Suprapubic skin (tissue), 4 donors: ENCODE measurements at regions not wholly inside any gene's neighbourhood (a gene's known extent, or its start where the extent isn't known, plus 50 kb on each side); places are given as distances from the start of the nearest gene placed in this dataset.

Experiments
- DNase-seq, 2 donors: peaks; one replicate each; pipeline ENCODE4 v3.0.0-alpha.2; 2019; ENCODE audit warnings: low spot score in 2 of 2
- H3K27ac ChIP-seq: fragments of 200-600 bp; sonication (generic); one replicate; pipeline ENCODE4 v1.5.1; 2019
- H3K27me3 ChIP-seq: fragments of 200-600 bp; sonication (generic); one replicate; pipeline ENCODE4 v1.5.1; 2019
- H3K36me3 ChIP-seq: fragments of 200-600 bp; sonication (generic); one replicate; pipeline ENCODE4 v1.5.1; 2019
- H3K4me1 ChIP-seq: fragments of 200-600 bp; sonication (generic); one replicate; pipeline ENCODE4 v1.5.1; 2019
- H3K4me3 ChIP-seq: fragments of 200-600 bp; sonication (generic); one replicate; pipeline ENCODE4 v1.5.1; 2019; ENCODE audit warnings: mild to moderate bottlenecking
- H3K9me3 ChIP-seq: fragments of 200-600 bp; sonication (generic); one replicate; pipeline ENCODE4 v1.5.1; 2019
- EP300 ChIP-seq: sonication (generic); formaldehyde crosslinking; IDR thresholded peaks from one replicate; pipeline ENCODE4 v1.6.1; 2017; ENCODE audit warnings: antibody characterized with exemption
- POLR2A ChIP-seq, 2 donors: fragments of 450-650 bp; IDR thresholded peaks; one replicate each; pipeline ENCODE4 v1.6.1; 2017; ENCODE audit warnings: antibody characterized with exemption in 2 of 2, mild to moderate bottlenecking in 2 of 2, moderate library complexity in 2 of 2
- POLR2AphosphoS5 ChIP-seq, 3 donors: sonication (generic); formaldehyde crosslinking; IDR thresholded peaks; one replicate each; pipeline ENCODE4 v1.6.1; 2017; ENCODE audit warnings: antibody characterized with exemption in 3 of 3
- WGBS: methylation state at CpG from one replicate; pipeline ENCODE4 v1.1.5; 2018; 5-methylcytosine and 5-hydroxymethylcytosine counted together
- TF ChIP-seq, protein P1 (sequence below), 2 donors: fragments of 200-600 bp in 1 of 2; fragments of 450-650 bp in 1 of 2; sonication (generic) in 1 of 2; IDR thresholded peaks; one replicate each; pipeline ENCODE4 v1.5.1; 2016 to 2019; ENCODE audit warnings: antibody characterized with exemption in 2 of 2, mild to moderate bottlenecking in 1 of 2, moderate library complexity in 1 of 2

GRCh38 chr3:107962037-107962436 lies 128.8 kb downstream of the CD47 start:
- H3K4me3 ChIP-seq: no peak overlapping the region
- no peak overlapping the region for H3K27ac ChIP-seq
- no peaks in the 10 kb centered on the region for H3K36me3 ChIP-seq
- WGBS: 98% methylated on average over 4 of the region's 4 CpGs
- peaks cover 13% of the 10 kb centered on the region for H3K4me1 ChIP-seq
- no peaks in the 10 kb centered on the region for H3K27me3 ChIP-seq
- TF ChIP-seq POLR2A (IDR thresholded peaks at IDR 0.05) (no peak), EP300 (no peak), POLR2AphosphoS5 (IDR thresholded peaks at IDR 0.05) (no peak)
- H3K9me3 ChIP-seq: no peaks in the 10 kb centered on the region
- no peak for DNase-seq

GRCh38 chr3:107959550-107960154 lies 131.2 kb downstream of the CD47 start:
- Histone ChIP-seq H3K4me3 (no peak overlapping the region), H3K27ac (no peak overlapping the region), H3K4me1 (peaks cover 20% of the 10 kb centered on the region), H3K9me3 (no peaks in the 10 kb centered on the region), H3K36me3 (no peaks in the 10 kb centered on the region), H3K27me3 (no peaks in the 10 kb centered on the region)
- WGBS: 89% methylated on average over 2 of the region's 2 CpGs
- TF ChIP-seq POLR2AphosphoS5 (IDR thresholded peaks at IDR 0.05) (no peak), EP300 (no peak), POLR2A (IDR thresholded peaks at IDR 0.05) (no peak)
- TF ChIP-seq, protein P1, sequence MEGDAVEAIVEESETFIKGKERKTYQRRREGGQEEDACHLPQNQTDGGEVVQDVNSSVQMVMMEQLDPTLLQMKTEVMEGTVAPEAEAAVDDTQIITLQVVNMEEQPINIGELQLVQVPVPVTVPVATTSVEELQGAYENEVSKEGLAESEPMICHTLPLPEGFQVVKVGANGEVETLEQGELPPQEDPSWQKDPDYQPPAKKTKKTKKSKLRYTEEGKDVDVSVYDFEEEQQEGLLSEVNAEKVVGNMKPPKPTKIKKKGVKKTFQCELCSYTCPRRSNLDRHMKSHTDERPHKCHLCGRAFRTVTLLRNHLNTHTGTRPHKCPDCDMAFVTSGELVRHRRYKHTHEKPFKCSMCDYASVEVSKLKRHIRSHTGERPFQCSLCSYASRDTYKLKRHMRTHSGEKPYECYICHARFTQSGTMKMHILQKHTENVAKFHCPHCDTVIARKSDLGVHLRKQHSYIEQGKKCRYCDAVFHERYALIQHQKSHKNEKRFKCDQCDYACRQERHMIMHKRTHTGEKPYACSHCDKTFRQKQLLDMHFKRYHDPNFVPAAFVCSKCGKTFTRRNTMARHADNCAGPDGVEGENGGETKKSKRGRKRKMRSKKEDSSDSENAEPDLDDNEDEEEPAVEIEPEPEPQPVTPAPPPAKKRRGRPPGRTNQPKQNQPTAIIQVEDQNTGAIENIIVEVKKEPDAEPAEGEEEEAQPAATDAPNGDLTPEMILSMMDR (IDR thresholded peaks at IDR 0.05): no peak
- DNase-seq: no peak

DNA sequence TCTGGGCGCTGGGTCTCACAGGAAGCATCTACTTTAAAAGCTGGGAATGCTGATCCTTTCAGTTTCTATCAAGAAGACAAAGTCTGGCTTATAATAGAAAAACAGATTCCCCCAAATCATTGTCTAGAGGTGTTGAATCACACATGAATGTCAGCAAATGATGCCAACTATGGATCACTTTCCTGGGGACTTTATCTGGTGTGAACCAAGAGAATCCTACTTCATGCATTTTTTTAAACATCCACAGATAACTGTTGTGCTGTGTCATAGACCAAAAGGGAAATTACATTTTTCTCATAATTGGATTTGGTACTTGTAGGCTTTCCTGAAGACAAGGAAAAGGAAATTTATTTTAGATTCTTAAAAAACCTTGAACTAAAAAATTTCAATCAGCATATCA lies 132.7 kb downstream of the CD47 start:
- WGBS: 50% methylated on average over 1 of the region's 1 CpG
- Histone ChIP-seq H3K4me3 (peak overlapping the region; percentile 19), H3K36me3 (no peaks in the 10 kb centered on the region), H3K27me3 (no peaks in the 10 kb centered on the region), H3K9me3 (no peaks in the 10 kb centered on the region), H3K4me1 (peaks cover 20% of the 10 kb centered on the region), H3K27ac (peak overlapping the region; percentile 34)
- TF ChIP-seq POLR2AphosphoS5 (IDR thresholded peaks at IDR 0.05): no peak
- TF ChIP-seq, protein P1 (IDR thresholded peaks at IDR 0.05): no peak
- DNase-seq: no peak

DNA sequence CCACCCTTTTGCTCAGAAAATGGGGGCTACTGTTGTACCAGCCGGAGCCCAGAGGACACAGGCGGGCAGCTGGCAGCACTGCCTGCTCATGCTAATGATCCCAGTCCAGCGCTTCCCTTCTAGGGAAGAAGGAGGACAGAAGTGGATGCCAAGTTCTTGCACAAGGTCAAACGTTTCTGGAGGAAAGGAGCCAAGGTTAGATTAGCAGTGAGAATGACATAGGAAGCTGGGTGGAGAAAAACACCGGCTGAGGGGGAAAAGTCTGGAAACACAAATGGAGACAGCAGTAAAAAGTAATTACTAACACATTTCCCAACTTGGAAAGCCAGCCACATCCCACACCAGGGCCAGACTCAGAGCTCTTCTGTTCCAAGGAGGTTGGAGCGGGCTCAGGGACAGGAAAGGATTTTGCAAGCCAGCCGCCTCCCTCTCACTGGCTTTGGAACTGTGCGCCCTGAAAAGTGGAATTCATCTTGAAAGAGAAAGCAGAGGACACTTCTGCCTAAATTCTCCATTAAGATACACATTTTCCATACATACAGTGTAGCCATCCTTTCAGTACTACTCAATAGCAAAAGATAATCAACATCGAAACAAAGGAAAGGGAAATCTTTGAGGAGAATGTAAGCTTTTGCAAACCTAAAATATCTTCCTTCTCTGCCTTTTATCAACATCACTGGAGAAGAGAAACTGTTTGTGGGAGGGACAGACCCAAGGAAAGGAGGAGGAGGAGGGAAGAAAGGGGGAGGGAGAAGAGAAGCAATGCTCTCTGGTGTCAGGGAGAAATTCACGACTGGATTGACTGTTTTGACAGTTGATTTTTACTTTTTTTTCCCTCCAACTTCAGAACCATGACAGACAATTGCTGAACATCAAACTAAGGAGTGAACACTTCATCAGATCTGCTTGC lies 133.6 kb downstream of the CD47 start:
- peak overlapping the region; percentile 34 for H3K27ac ChIP-seq
- H3K4me3 ChIP-seq: peak overlapping the region; percentile 19
- H3K36me3 ChIP-seq: no peaks in the 10 kb centered on the region
- TF ChIP-seq POLR2A (IDR thresholded peaks at IDR 0.05): no peak
- TF ChIP-seq EP300: no peak
- TF ChIP-seq POLR2AphosphoS5 (IDR thresholded peaks at IDR 0.05): peak in 1 of 3 donors; percentile 41
- TF ChIP-seq, protein P1 (IDR thresholded peaks at IDR 0.05): no peak
- peaks cover 20% of the 10 kb centered on the region for H3K4me1 ChIP-seq
- H3K27me3 ChIP-seq: no peaks in the 10 kb centered on the region
- H3K9me3 ChIP-seq: no peaks in the 10 kb centered on the region
- WGBS: 10% methylated on average over 10 of the region's 10 CpGs
- DNase-seq: peak; percentile 85 to 90

DNA sequence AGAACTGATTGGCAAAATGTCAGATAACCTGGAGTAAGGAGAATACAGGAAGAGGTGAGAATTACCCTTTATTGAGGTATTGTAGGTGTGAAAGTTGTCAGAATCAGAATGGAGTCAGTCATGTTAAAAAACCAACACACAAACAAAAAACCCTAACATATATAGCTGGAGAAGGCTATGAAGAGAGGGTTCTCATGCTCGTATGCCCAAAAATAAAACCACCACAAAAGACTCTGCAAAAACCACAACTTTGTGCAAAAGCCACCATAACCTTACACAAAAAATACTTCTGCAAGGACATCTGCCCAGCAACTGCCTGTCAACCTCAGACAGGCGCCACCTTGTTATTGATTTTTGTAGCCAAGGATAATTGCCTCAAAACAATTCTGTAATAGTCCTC lies 136.0 kb downstream of the CD47 start:
- Histone ChIP-seq H3K4me3 (no peak overlapping the region), H3K9me3 (no peaks in the 10 kb centered on the region), H3K36me3 (no peaks in the 10 kb centered on the region), H3K4me1 (peaks cover 20% of the 10 kb centered on the region), H3K27me3 (no peaks in the 10 kb centered on the region), H3K27ac (no peak overlapping the region)
- no peak for DNase-seq
- TF ChIP-seq POLR2A (IDR thresholded peaks at IDR 0.05): no peak
- TF ChIP-seq POLR2AphosphoS5 (IDR thresholded peaks at IDR 0.05): no peak
- TF ChIP-seq, protein P1 (IDR thresholded peaks at IDR 0.05): no peak
- TF ChIP-seq EP300: no peak
- 71% methylated on average over 2 of the region's 2 CpGs for WGBS
